ENCODE measurements at regions not wholly inside any gene's neighbourhood (a gene's known extent, or its start where the extent isn't known, plus 50 kb on each side); places are given as distances from the start of the nearest gene placed in this dataset.

DNA sequence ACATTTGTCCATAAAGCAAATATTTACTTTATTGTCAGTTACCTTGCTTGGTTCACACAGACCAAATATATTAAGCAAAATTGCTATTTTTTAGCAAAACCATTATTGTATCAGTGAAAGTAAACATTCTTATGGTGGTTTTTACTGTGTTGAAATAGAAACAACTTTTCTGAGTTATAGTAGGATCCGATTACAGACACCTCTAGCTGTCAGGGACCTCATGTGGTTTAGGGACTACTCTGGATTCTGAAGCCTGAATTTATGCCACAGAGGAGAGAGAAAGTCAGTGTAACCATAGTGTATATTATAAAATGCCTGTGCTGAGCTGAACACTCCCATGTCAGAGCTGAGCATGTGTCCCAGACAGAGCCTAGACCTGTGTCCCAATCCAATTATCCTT lies 287.5 kb downstream of the FLRT2 start:
- no peak for TF ChIP-seq CTCF (IDR thresholded peaks at IDR 0.05)
- H3K9ac ChIP-seq (ENCODE audit: low read depth in 2 of 2, low read length in 2 of 2), result no peak overlapping the region
- intact Hi-C loops (cut with DNase I), result no loop called here
- H3K36me3 ChIP-seq, result no peaks in the 10 kb centered on the region
- no peaks in the 10 kb centered on the region for H3K4me1 ChIP-seq
- DNase-seq, result no peak
- no peaks in the 10 kb centered on the region for H3K27me3 ChIP-seq
- H3K4me3 ChIP-seq, result no peak overlapping the region
- H3K9me3 ChIP-seq, result no peaks in the 10 kb centered on the region
- no peak overlapping the region for H3K27ac ChIP-seq

- intact Hi-C loops (cut with DNase I), result no loop called here
- H3K27ac ChIP-seq, result no peak overlapping the region
- no peak overlapping the region for H3K9ac ChIP-seq (ENCODE audit: low read depth in 2 of 2, low read length in 2 of 2)
- H3K4me3 ChIP-seq, result no peak overlapping the region
- no peaks in the 10 kb centered on the region for H3K36me3 ChIP-seq
- no peaks in the 10 kb centered on the region for H3K27me3 ChIP-seq
- H3K9me3 ChIP-seq, result no peaks in the 10 kb centered on the region
- no peak for DNase-seq
- no peak for TF ChIP-seq CTCF (IDR thresholded peaks at IDR 0.05)
- H3K4me1 ChIP-seq, result no peaks in the 10 kb centered on the region
These were observed 283.1 kb downstream of the FLRT2 start for GRCh38 chr14:85813040-85813439.

- no peak for DNase-seq
- TF ChIP-seq CTCF (IDR thresholded peaks at IDR 0.05), result no peak
- intact Hi-C loops (cut with DNase I), result no loop called here
These were observed 281.4 kb downstream of the FLRT2 start for GRCh38 chr14:85811340-85811739.

DNA sequence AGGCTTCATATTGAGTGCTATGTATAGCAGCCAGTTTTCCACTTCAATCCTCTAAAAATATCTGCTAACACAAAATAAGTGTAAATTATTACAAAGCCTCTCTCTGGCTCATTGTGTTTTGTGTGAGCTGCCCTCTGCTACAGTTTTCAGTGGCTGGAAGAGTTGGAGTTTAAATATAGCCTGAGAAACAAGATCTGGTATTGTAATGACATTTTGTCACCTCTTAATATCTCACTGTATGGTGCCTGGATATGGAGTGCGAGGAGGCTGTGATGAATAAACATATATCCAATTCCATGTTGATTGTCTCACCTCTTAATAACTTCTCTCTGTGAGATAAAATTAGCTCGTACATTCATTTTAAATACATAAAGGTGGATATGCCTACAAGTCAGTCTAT lies 269.7 kb downstream of the FLRT2 start:
- Histone ChIP-seq H3K4me1 (no peaks in the 10 kb centered on the region), H3K27me3 (no peaks in the 10 kb centered on the region), H3K36me3 (no peaks in the 10 kb centered on the region), H3K27ac (no peak overlapping the region), H3K9me3 (no peaks in the 10 kb centered on the region), H3K9ac (ENCODE audit: low read depth in 2 of 2, low read length in 2 of 2) (no peak overlapping the region), H3K4me3 (no peak overlapping the region)
- TF ChIP-seq CTCF (IDR thresholded peaks at IDR 0.05), result no peak
- intact Hi-C loops (cut with DNase I), result no loop called here
- DNase-seq, result no peak

More at GRCh38 chr14:85811340-85811739, 281.4 kb downstream of the FLRT2 start:
- no peaks in the 10 kb centered on the region for H3K36me3 ChIP-seq
- no peaks in the 10 kb centered on the region for H3K4me1 ChIP-seq
- H3K27ac ChIP-seq, result no peak overlapping the region
- no peak overlapping the region for H3K9ac ChIP-seq (ENCODE audit: low read depth in 2 of 2, low read length in 2 of 2)
- H3K9me3 ChIP-seq, result no peaks in the 10 kb centered on the region
- no peaks in the 10 kb centered on the region for H3K27me3 ChIP-seq
- no peak overlapping the region for H3K4me3 ChIP-seq

DNA sequence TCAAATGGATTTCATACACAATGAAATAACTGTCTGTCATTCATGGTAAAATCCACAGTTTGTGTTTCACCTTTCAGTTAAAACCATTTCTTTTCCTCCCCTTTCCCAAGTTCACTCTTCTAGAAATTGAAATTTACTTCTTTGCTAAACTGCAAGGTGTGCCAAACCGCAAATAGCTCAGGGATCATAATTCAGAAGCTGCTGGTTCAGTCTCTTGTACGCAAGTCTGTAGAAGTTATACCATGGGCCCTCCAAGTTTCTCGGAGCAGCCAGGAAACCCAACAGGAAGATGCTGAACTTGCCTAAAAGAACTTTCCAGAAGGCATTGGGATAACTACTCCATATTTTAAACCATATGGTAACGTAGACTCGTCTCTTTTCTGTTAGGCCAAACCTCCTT lies 268.9 kb downstream of the FLRT2 start:
- intact Hi-C loops (cut with DNase I), result no loop called here
- Histone ChIP-seq H3K36me3 (no peaks in the 10 kb centered on the region), H3K9me3 (no peaks in the 10 kb centered on the region), H3K27ac (no peak overlapping the region), H3K4me1 (no peaks in the 10 kb centered on the region), H3K4me3 (no peak overlapping the region), H3K9ac (ENCODE audit: low read depth in 2 of 2, low read length in 2 of 2) (no peak overlapping the region), H3K27me3 (no peaks in the 10 kb centered on the region)
- DNase-seq, result no peak
- no peak for TF ChIP-seq CTCF (IDR thresholded peaks at IDR 0.05)

DNA sequence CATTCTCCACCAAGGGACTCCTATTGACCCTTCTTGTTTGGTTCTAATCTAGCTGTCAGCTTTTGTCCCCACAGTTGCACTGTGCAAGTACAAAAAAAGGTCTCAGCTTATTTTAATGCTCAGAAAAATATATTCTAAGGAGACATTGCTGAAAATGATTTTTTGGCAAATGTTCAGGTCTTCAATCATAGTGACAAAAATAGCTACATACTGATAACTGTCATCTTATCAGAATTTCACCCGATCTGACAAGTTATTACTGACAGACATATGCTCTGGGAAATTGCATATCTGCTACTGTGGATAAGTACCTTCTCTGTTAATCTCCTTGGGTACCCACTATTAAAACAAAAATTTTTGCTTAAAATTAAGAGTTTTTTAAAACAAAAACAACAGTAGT lies 263.6 kb downstream of the FLRT2 start:
- intact Hi-C loops (cut with DNase I), result no loop called here
- no peak overlapping the region for H3K4me3 ChIP-seq
- no peaks in the 10 kb centered on the region for H3K4me1 ChIP-seq
- H3K27me3 ChIP-seq, result no peaks in the 10 kb centered on the region
- no peak for TF ChIP-seq CTCF (IDR thresholded peaks at IDR 0.05)
- no peak overlapping the region for H3K9ac ChIP-seq (ENCODE audit: low read depth in 2 of 2, low read length in 2 of 2)
- H3K36me3 ChIP-seq, result no peaks in the 10 kb centered on the region
- no peaks in the 10 kb centered on the region for H3K9me3 ChIP-seq
- DNase-seq, result no peak
- H3K27ac ChIP-seq, result no peak overlapping the region

Data from colonic mucosa (tissue), 4 donors.